ENCODE measurements at regions not wholly inside any gene's neighbourhood (a gene's known extent, or its start where the extent isn't known, plus 50 kb on each side); places are given as distances from the start of the nearest gene placed in this dataset.

GRCh38 chr22:19640306-19640705 is 74.0 kb upstream of the SEPTIN5 start:
- TF ChIP-seq CTCF (IDR thresholded peaks at IDR 0.05) = no peak
- no peak for TF ChIP-seq EZH2 (IDR thresholded peaks at IDR 0.05; ENCODE audit: borderline replicate concordance, insufficient read depth, low read depth, low read length, poor library complexity, severe bottlenecking)
